ENCODE measurements at regions not wholly inside any gene's neighbourhood (a gene's known extent, or its start where the extent isn't known, plus 50 kb on each side); places are given as distances from the start of the nearest gene placed in this dataset.

- no peak for DNase-seq (ENCODE audit: extremely low spot score in 2 of 2)
- no peak overlapping the region for H3K4me3 ChIP-seq
- H3K27me3 ChIP-seq, result no peaks in the 10 kb centered on the region
- no peak for TF ChIP-seq POLR2AphosphoS5 (IDR thresholded peaks at IDR 0.05; ENCODE audit: insufficient read depth in 1 of 2, low read depth in 1 of 2)
- TF ChIP-seq CTCF (IDR thresholded peaks at IDR 0.05), result no peak
- no peak for TF ChIP-seq POLR2A (IDR thresholded peaks at IDR 0.05)
- intact Hi-C loops (cut with DNase I), result no loop called here
- H3K27ac ChIP-seq, result no peak overlapping the region
- no peaks in the 10 kb centered on the region for H3K36me3 ChIP-seq
- no peaks in the 10 kb centered on the region for H3K4me1 ChIP-seq
- no peaks in the 10 kb centered on the region for H3K9me3 ChIP-seq
Observed at GRCh38 chr10:105751688-105752087, 1110.6 kb downstream of the SORCS3 start.

GRCh38 chr10:105745596-105746148 is 1104.6 kb downstream of the SORCS3 start:
- DNase-seq (ENCODE audit: extremely low spot score in 2 of 2), result no peak
- H3K4me3 ChIP-seq, result no peak overlapping the region
- no peaks in the 10 kb centered on the region for H3K27me3 ChIP-seq
- H3K27ac ChIP-seq, result no peak overlapping the region
- intact Hi-C loops (cut with DNase I), result no loop called here
- TF ChIP-seq CTCF (IDR thresholded peaks at IDR 0.05) (no peak), POLR2AphosphoS5 (IDR thresholded peaks at IDR 0.05; ENCODE audit: insufficient read depth in 1 of 2, low read depth in 1 of 2) (no peak), POLR2A (IDR thresholded peaks at IDR 0.05) (no peak)
- H3K4me1 ChIP-seq, result no peaks in the 10 kb centered on the region
- no peaks in the 10 kb centered on the region for H3K9me3 ChIP-seq
- H3K36me3 ChIP-seq, result no peaks in the 10 kb centered on the region

GRCh38 chr10:105743343-105744056 is 1102.4 kb downstream of the SORCS3 start:
- intact Hi-C loops (cut with DNase I), result no loop called here
- no peak for TF ChIP-seq POLR2A (IDR thresholded peaks at IDR 0.05)
- Histone ChIP-seq H3K4me3 (no peak overlapping the region), H3K27me3 (no peaks in the 10 kb centered on the region), H3K9me3 (no peaks in the 10 kb centered on the region), H3K27ac (no peak overlapping the region), H3K4me1 (no peaks in the 10 kb centered on the region), H3K36me3 (no peaks in the 10 kb centered on the region)
- DNase-seq (ENCODE audit: extremely low spot score in 2 of 2), result no peak

DNA sequence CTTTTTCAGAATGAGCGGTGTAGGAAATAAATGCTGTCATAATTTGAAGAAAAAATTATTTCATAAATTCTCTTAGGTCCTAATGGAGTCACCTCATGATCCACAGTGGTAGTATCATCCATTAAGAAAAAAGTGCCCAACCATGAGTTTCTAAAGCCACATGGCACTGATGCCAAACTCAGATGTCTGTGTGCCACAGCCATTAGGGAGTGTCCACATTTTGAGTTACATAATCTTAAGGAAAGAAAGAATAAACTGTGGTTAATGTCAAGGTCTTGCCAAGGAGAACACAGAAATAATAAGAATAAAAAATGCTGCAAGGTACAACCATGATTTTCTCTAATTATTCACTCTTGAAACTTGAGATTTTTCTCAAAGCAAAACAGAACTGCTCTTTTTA is 1101.8 kb downstream of the SORCS3 start:
- no peak for DNase-seq (ENCODE audit: extremely low spot score in 2 of 2)
- no peaks in the 10 kb centered on the region for H3K4me1 ChIP-seq
- no peaks in the 10 kb centered on the region for H3K27me3 ChIP-seq
- intact Hi-C loops (cut with DNase I), result no loop called here
- no peak for TF ChIP-seq CTCF (IDR thresholded peaks at IDR 0.05)
- no peak for TF ChIP-seq POLR2AphosphoS5 (IDR thresholded peaks at IDR 0.05; ENCODE audit: insufficient read depth in 1 of 2, low read depth in 1 of 2)
- no peak for TF ChIP-seq POLR2A (IDR thresholded peaks at IDR 0.05)
- no peaks in the 10 kb centered on the region for H3K36me3 ChIP-seq
- no peaks in the 10 kb centered on the region for H3K9me3 ChIP-seq
- no peak overlapping the region for H3K4me3 ChIP-seq
- no peak overlapping the region for H3K27ac ChIP-seq

- Histone ChIP-seq H3K36me3 (no peaks in the 10 kb centered on the region), H3K4me3 (no peak overlapping the region), H3K4me1 (no peaks in the 10 kb centered on the region), H3K27me3 (no peaks in the 10 kb centered on the region), H3K9me3 (no peaks in the 10 kb centered on the region), H3K27ac (no peak overlapping the region)
- TF ChIP-seq POLR2AphosphoS5 (IDR thresholded peaks at IDR 0.05; ENCODE audit: insufficient read depth in 1 of 2, low read depth in 1 of 2) (no peak), POLR2A (IDR thresholded peaks at IDR 0.05) (no peak), CTCF (IDR thresholded peaks at IDR 0.05) (no peak)
- DNase-seq (ENCODE audit: extremely low spot score in 2 of 2), result no peak
- intact Hi-C loops (cut with DNase I), result no loop called here
Observed at GRCh38 chr10:105742184-105742583, 1101.1 kb downstream of the SORCS3 start.
